Tibial nerve (tissue), 3 donors: ENCODE measurements at regions not wholly inside any gene's neighbourhood (a gene's known extent, or its start where the extent isn't known, plus 50 kb on each side); places are given as distances from the start of the nearest gene placed in this dataset.

ENCODE experiments used
- POLR2A ChIP-seq, 2 donors: fragments of 450-650 bp; IDR thresholded peaks; one replicate each; pipeline ENCODE4 v1.6.1; 2017; ENCODE audit warnings: antibody characterized with exemption in 2 of 2, mild to moderate bottlenecking in 2 of 2, moderate library complexity in 2 of 2
- TF ChIP-seq, protein P1 (sequence below), 5 experiments: fragments of 200-600 bp in 3 of 5; fragments of 450-650 bp in 2 of 5; sonication (generic) in 3 of 5; IDR thresholded peaks; one replicate each; pipeline ENCODE4 v1.5.1; 2016 to 2019; ENCODE audit warnings: antibody characterized with exemption in 5 of 5, mild to moderate bottlenecking in 3 of 5, moderate library complexity in 2 of 5

DNA sequence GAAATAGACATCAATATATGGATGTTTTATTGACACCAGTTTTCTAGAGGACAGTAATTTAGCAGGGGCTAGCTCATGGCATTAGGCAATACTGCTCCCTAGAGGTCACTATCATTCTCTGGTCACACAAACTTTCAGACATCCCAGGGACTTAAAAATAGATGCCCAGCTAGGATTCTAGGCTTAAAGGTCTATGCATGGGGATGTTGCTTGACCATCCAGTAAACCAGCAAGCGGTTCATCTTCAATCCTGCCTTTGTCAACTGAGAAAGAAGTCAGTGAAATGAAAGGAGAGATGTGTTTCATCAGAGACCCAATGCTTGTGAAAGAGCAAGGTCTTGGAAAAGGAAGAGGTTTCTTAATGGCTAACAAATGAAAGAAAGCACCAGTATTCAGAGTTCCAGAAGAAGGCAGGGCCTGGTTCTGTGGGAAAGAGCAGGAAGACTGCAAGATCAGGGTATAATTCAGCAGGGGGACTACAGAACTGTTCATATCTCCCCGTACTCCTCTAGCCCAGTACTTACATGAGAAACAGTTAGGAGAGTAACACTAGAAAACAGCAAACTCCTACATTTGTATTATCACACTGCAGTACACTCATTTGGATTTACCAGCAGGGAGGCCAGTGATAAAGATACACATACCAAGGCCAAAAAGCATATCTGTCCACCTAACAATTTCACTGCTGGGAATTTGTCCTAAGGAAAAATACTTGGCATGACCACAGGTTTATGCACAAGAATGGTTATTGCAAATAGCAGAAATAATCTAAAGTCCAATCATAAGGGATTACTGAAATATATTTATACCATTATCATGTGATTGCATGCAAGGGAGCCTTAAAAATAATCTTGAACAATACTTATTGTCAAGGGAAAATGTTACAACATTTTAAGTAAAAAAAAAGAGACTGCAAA is 151.4 kb upstream of the LAMA2 start:
- no peak for TF ChIP-seq POLR2A (IDR thresholded peaks at IDR 0.05)
- TF ChIP-seq, protein P1, sequence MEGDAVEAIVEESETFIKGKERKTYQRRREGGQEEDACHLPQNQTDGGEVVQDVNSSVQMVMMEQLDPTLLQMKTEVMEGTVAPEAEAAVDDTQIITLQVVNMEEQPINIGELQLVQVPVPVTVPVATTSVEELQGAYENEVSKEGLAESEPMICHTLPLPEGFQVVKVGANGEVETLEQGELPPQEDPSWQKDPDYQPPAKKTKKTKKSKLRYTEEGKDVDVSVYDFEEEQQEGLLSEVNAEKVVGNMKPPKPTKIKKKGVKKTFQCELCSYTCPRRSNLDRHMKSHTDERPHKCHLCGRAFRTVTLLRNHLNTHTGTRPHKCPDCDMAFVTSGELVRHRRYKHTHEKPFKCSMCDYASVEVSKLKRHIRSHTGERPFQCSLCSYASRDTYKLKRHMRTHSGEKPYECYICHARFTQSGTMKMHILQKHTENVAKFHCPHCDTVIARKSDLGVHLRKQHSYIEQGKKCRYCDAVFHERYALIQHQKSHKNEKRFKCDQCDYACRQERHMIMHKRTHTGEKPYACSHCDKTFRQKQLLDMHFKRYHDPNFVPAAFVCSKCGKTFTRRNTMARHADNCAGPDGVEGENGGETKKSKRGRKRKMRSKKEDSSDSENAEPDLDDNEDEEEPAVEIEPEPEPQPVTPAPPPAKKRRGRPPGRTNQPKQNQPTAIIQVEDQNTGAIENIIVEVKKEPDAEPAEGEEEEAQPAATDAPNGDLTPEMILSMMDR (IDR thresholded peaks at IDR 0.05), result peak in 2 of 5 experiments; percentile 25 to 33
